ENCODE measurements at regions not wholly inside any gene's neighbourhood (a gene's known extent, or its start where the extent isn't known, plus 50 kb on each side); places are given as distances from the start of the nearest gene placed in this dataset.

GRCh38 chr6:44038543-44039065 lies 88.6 kb downstream of the MRPL14 start:
- in situ Hi-C loops (cut with MboI): no loop called here
- no peaks in the 10 kb centered on the region for H3K36me3 ChIP-seq (ENCODE audit: control insufficient read depth in 2 of 2, insufficient read depth in 2 of 2, low read length in 1 of 2)
- H3K4me2 ChIP-seq (ENCODE audit: control insufficient read depth, insufficient read depth): no peak overlapping the region
- no peaks in the 10 kb centered on the region; the same call in 2 of the 3 replicates for H3K9me3 ChIP-seq (replicated peaks; ENCODE audit: control insufficient read depth, insufficient read depth, low read length)
- no TSS peak for BruUV-seq (replicated peaks)
- 69% methylated on average over 4 of the region's 4 CpGs for WGBS (ENCODE audit: insufficient coverage, insufficient replicate concordance, low lambda C conversion rate, missing lambda C conversion rate)
- ChIA-PET CTCF (interaction anchor here (0.7 kb wide), 1 partner anchor 32 kb away, joined by 3 read pairs; no protein-coding TSS in a partner anchor), RAD21 (ENCODE audit: unreplicated experiment) (no interaction called here), POLR2A (no interaction called here), SMC1A (ENCODE audit: uncharacterized antibody, unreplicated experiment) (no interaction called here)
- no peaks in the 10 kb centered on the region for H4K20me1 ChIP-seq (ENCODE audit: control insufficient read depth, insufficient read depth)
- H3K27me3 ChIP-seq (replicated peaks in 1 of 2; ENCODE audit: control insufficient read depth in 2 of 2, insufficient read depth in 2 of 2, low read length in 1 of 2): no peaks in the 10 kb centered on the region
- H3K9ac ChIP-seq (ENCODE audit: control insufficient read depth, insufficient read depth, low read length): no peak overlapping the region
- ATAC-seq: no peak
- no peak overlapping the region for H3K4me3 ChIP-seq
- no peaks in the 10 kb centered on the region for H3K79me2 ChIP-seq (ENCODE audit: control insufficient read depth, insufficient read depth, low read length)
- no peak overlapping the region for H2AFZ ChIP-seq (ENCODE audit: control insufficient read depth, low read depth, low read length)
- intact Hi-C loops (cut with micrococcal nuclease; ENCODE audit: unreplicated experiment): no loop called here
- H3K4me1 ChIP-seq (ENCODE audit: control insufficient read depth, insufficient read depth, low read length): peaks cover 5% of the 10 kb centered on the region
- DNase-seq (ENCODE audit: low read depth, low spot score): no peak
- no peak overlapping the region for H3K27ac ChIP-seq (ENCODE audit: control insufficient read depth, insufficient read depth)
- FAIRE-seq: no peak
- no peak for TF ChIP-seq NR2C1 (IDR thresholded peaks at IDR 0.05)
- TF ChIP-seq CBFB (IDR thresholded peaks at IDR 0.05; ENCODE audit: low read depth): no peak
- no peak for TF ChIP-seq IKZF1 (conservative IDR thresholded peaks at IDR 0.05)
- TF ChIP-seq MYB (IDR thresholded peaks at IDR 0.05; ENCODE audit: borderline replicate concordance, low read depth, low read length): no peak
- TF ChIP-seq EP300 (IDR thresholded peaks at IDR 0.05; ENCODE audit: borderline replicate concordance in 1 of 2, control insufficient read depth in 1 of 2, low read depth in 2 of 2, low read length in 2 of 2): no peak
- no peak for TF ChIP-seq E2F8 (IDR thresholded peaks at IDR 0.05; ENCODE audit: low read depth, partially characterized antibody)
- no peak for TF ChIP-seq CUX1 (IDR thresholded peaks at IDR 0.05; ENCODE audit: insufficient replicate concordance, low read depth, low read length)
- TF ChIP-seq ETV6 (conservative IDR thresholded peaks at IDR 0.05 in 1 of 2, IDR thresholded peaks at IDR 0.05 in 1 of 2; ENCODE audit: borderline replicate concordance in 1 of 2, low read depth in 1 of 2): no peak
- TF ChIP-seq BHLHE40 (IDR thresholded peaks at IDR 0.05; ENCODE audit: borderline replicate concordance in 1 of 2, low read depth in 2 of 2, low read length in 1 of 2): no peak
- no peak for TF ChIP-seq EED (IDR thresholded peaks at IDR 0.05; ENCODE audit: low read depth)
- TF ChIP-seq ZNF274 (IDR thresholded peaks at IDR 0.05; ENCODE audit: insufficient read depth, insufficient read length): no peak
